ENCODE measurements at regions not wholly inside any gene's neighbourhood (a gene's known extent, or its start where the extent isn't known, plus 50 kb on each side); places are given as distances from the start of the nearest gene placed in this dataset.

DNA sequence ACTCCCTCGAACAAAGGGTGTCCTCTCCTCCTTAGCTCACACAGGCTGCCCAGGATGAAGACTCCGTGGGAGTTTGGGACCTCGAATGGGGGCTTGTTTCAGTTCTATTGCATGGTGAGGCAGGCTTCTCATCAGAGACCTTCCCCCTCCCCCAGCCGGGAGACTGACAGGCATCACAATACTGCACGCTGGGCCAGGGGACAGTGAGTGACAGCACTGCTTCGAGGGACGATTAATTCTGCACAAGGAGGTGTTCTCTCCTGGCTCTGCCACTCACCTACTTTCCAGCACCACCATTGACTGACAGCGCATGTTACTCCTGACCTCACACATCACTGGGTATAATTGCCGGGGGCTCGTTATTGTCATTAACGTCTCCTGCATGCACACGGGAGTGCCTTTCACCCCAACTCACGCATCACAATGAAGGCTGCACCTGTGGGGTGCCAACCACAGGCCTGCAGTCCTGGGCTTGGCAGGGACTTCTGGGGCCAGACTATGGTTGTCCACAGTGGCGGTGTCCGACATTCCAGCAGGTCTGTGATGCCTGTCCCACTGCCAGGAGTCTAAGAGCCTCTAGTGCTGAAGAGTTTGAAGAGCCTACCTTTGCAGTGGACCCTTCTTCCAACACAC is 412.2 kb upstream of the TSHZ3 start:
- TF ChIP-seq, protein P1, sequence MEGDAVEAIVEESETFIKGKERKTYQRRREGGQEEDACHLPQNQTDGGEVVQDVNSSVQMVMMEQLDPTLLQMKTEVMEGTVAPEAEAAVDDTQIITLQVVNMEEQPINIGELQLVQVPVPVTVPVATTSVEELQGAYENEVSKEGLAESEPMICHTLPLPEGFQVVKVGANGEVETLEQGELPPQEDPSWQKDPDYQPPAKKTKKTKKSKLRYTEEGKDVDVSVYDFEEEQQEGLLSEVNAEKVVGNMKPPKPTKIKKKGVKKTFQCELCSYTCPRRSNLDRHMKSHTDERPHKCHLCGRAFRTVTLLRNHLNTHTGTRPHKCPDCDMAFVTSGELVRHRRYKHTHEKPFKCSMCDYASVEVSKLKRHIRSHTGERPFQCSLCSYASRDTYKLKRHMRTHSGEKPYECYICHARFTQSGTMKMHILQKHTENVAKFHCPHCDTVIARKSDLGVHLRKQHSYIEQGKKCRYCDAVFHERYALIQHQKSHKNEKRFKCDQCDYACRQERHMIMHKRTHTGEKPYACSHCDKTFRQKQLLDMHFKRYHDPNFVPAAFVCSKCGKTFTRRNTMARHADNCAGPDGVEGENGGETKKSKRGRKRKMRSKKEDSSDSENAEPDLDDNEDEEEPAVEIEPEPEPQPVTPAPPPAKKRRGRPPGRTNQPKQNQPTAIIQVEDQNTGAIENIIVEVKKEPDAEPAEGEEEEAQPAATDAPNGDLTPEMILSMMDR (IDR thresholded peaks at IDR 0.05) = no peak
- no peak for TF ChIP-seq POLR2A (IDR thresholded peaks at IDR 0.05)
